Effector memory CD8-positive, alpha-beta T cell (primary cell): ENCODE measurements at regions not wholly inside any gene's neighbourhood (a gene's known extent, or its start where the extent isn't known, plus 50 kb on each side); places are given as distances from the start of the nearest gene placed in this dataset.

Source experiments
- ATAC-seq: fragments of 150-1000 bp; cut with Tn5 transposase; replicated peaks from 2 replicates; pipeline ENCODE4 v1.10.0; 2021; ENCODE audit warnings: mild to moderate bottlenecking, moderate library complexity
- DNase-seq, 3 experiments: peaks; one replicate each; pipeline ENCODE4 v3.0.0; 2021
- H3K27ac Mint-ChIP-seq, 2 donors: one replicate each; pipeline ENCODE4 v1.8.0; 2022; ENCODE audit warnings: mild to moderate bottlenecking in 2 of 2, mixed read lengths in 2 of 2, moderate library complexity in 2 of 2
- H3K27me3 Mint-ChIP-seq, 2 donors: one replicate each; pipeline ENCODE4 v1.8.0; 2022; ENCODE audit warnings: mixed read lengths in 2 of 2
- H3K36me3 Mint-ChIP-seq: one replicate; pipeline ENCODE4 v1.8.0; 2022; ENCODE audit warnings: mild to moderate bottlenecking, moderate library complexity, mixed read lengths; ENCODE audit not compliant: insufficient read depth
- H3K4me1 Mint-ChIP-seq, 2 donors: one replicate each; pipeline ENCODE4 v1.8.0; 2022; ENCODE audit warnings: low read depth in 2 of 2, mixed read lengths in 2 of 2
- H3K4me3 Mint-ChIP-seq, 2 donors: one replicate each; pipeline ENCODE4 v1.8.0; 2022; ENCODE audit warnings: mild to moderate bottlenecking in 2 of 2, mixed read lengths in 2 of 2, moderate library complexity in 2 of 2
- H3K9me3 Mint-ChIP-seq, 2 donors: one replicate each; pipeline ENCODE4 v1.8.0; 2022; ENCODE audit warnings: mixed read lengths in 2 of 2

- Mint-ChIP-seq H3K27me3 (no peaks in the 10 kb centered on the region), H3K9me3 (no peaks in the 10 kb centered on the region), H3K4me1 (no peaks in the 10 kb centered on the region), H3K36me3 (no peaks in the 10 kb centered on the region), H3K27ac (no peak overlapping the region), H3K4me3 (no peak overlapping the region)
- DNase-seq: no peak
- no peak for ATAC-seq
Observed at GRCh38 chr5:61964201-61964600, 341.8 kb upstream of the KIF2A start.

DNA sequence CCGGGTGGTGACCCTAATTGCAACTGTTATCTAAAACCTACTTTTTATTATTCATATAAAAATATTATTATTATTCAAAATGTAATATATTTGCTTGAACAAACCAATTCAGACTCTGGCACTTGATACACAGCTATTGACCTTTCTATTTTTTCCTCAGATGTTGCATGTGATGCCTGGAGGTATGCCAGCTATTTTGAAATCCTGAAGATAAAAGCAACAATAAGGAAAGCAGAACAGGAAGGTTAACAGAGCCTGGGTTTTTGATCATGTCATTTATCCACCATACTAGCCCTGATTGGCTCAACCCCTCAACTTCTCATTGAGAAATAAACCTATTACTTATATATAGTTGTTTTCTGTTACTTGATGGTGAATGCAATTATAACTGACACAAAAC, 340.9 kb upstream of the KIF2A start:
- H3K9me3 Mint-ChIP-seq: no peaks in the 10 kb centered on the region

DNA sequence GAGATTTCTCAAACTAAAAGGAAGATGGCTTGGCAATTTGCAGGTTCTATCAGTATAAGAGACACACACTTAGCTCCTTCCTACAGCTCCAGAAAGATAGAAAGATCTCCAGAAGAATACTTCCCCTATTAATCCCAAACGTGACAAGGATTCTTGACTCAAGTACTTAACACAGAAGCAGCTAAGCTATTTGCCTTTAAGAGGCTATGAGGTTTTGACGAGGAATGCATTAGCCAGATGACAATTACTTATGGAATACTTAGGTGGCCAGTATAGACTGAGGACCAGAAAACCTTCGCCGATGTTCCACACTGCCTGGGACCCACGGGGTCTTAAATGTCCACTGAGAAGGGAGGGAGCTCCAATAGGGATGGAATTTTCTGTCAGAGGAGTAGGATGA, 340.5 kb upstream of the KIF2A start:
- Mint-ChIP-seq H3K4me3 (no peak overlapping the region), H3K4me1 (no peaks in the 10 kb centered on the region), H3K36me3 (no peaks in the 10 kb centered on the region), H3K27me3 (no peaks in the 10 kb centered on the region), H3K9me3 (no peaks in the 10 kb centered on the region), H3K27ac (no peak overlapping the region)
- ATAC-seq (no peak), DNase-seq (no peak)

More for the DNA sequence above, 340.9 kb upstream of the KIF2A start:
- Mint-ChIP-seq H3K27ac (no peak overlapping the region), H3K36me3 (no peaks in the 10 kb centered on the region), H3K27me3 (no peaks in the 10 kb centered on the region), H3K4me3 (no peak overlapping the region), H3K4me1 (no peaks in the 10 kb centered on the region)
- ATAC-seq: no peak
- no peak for DNase-seq

- Mint-ChIP-seq H3K27me3 (no peaks in the 10 kb centered on the region), H3K9me3 (no peaks in the 10 kb centered on the region), H3K36me3 (no peaks in the 10 kb centered on the region), H3K4me3 (no peak overlapping the region), H3K27ac (no peak overlapping the region), H3K4me1 (no peaks in the 10 kb centered on the region)
- ATAC-seq (no peak), DNase-seq (no peak)
Observed at GRCh38 chr5:61966296-61966955, 339.6 kb upstream of the KIF2A start.

- H3K9me3 Mint-ChIP-seq: no peaks in the 10 kb centered on the region
- H3K27me3 Mint-ChIP-seq: peaks cover 0 to 6% of the 10 kb centered on the region in 2 donors
- H3K36me3 Mint-ChIP-seq: no peaks in the 10 kb centered on the region
- no peak overlapping the region for H3K4me3 Mint-ChIP-seq
- no peak overlapping the region for H3K27ac Mint-ChIP-seq
- DNase-seq: no peak
- no peak for ATAC-seq
- no peaks in the 10 kb centered on the region for H3K4me1 Mint-ChIP-seq
Observed at GRCh38 chr5:61966997-61967396, 339.0 kb upstream of the KIF2A start.

- no peaks in the 10 kb centered on the region for H3K4me1 Mint-ChIP-seq
- H3K27ac Mint-ChIP-seq: no peak overlapping the region
- H3K4me3 Mint-ChIP-seq: no peak overlapping the region
- no peaks in the 10 kb centered on the region for H3K36me3 Mint-ChIP-seq
- H3K9me3 Mint-ChIP-seq: no peaks in the 10 kb centered on the region
- DNase-seq: no peak
- ATAC-seq: no peak
- peaks cover 0 to 6% of the 10 kb centered on the region in 2 donors for H3K27me3 Mint-ChIP-seq
Observed at GRCh38 chr5:61967681-61968080, 338.3 kb upstream of the KIF2A start.

DNA sequence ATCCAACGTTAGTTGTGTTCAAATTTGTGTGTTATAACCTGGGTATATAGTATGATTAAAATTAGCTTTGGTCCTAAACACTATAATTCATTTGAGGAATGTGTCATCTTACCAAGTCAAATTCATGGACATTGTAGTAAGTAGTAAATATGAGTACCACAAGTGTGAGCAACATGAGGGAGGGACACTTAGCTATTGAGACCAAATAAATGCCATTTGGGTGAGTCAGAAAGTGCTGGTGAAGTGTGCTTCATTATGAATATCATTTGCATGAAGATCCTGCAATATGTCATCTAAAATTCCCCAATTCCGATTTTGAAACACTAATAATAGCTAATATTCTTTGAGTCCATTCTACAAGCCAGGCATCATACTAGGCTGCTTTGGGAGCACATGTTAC, 336.7 kb upstream of the KIF2A start:
- H3K27ac Mint-ChIP-seq: no peak overlapping the region
- ATAC-seq: no peak
- no peak overlapping the region for H3K4me3 Mint-ChIP-seq
- H3K27me3 Mint-ChIP-seq: peaks cover 6% of the 10 kb centered on the region in 2 donors
- no peak for DNase-seq
- no peaks in the 10 kb centered on the region for H3K36me3 Mint-ChIP-seq
- H3K4me1 Mint-ChIP-seq: no peaks in the 10 kb centered on the region
- H3K9me3 Mint-ChIP-seq: no peaks in the 10 kb centered on the region

DNA sequence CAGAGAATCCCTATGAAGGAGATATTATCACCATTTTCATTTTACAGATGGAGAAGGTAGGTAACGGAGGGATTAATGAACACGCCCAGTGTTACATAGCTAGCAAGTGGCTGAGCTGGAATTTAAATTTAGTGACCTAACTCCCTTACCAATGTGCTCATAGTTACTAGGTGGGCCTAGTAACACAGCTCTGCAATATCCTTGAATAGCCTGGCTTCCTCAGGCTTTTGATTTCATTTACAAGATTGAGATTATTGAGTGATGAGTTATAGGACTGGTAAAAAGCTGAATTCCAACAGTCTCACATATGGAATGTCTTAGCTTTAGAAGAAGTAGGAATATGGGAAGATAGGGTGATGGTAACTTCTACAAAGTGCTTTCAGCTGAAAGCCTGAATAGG, 336.3 kb upstream of the KIF2A start:
- no peak for DNase-seq
- Mint-ChIP-seq H3K4me3 (no peak overlapping the region), H3K36me3 (no peaks in the 10 kb centered on the region), H3K27me3 (peaks cover 6% of the 10 kb centered on the region in 2 donors), H3K4me1 (no peaks in the 10 kb centered on the region), H3K9me3 (no peaks in the 10 kb centered on the region), H3K27ac (no peak overlapping the region)
- ATAC-seq: no peak

DNA sequence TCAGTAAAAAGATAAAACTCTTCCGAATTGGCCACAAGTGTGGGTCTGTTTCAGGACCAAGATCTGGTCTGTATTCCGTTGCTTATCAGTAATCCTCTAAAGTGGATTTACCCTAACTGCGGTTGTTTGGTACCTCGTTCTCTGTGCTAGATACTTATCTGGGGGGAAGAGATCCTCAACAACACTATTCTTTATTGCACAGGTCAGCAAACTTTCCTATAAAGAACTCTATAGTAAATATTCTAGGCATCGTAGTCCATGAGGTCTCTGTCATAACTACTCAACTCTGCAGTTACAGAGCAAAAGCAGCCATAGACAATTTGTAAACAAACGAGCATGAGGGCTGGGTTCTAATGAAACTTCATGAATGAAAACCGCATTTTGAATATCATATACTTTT, 335.8 kb upstream of the KIF2A start:
- ATAC-seq (no peak), DNase-seq (no peak)
- Mint-ChIP-seq H3K4me3 (no peak overlapping the region), H3K36me3 (no peaks in the 10 kb centered on the region), H3K27ac (no peak overlapping the region), H3K9me3 (no peaks in the 10 kb centered on the region), H3K27me3 (peaks cover 6% of the 10 kb centered on the region in 2 donors), H3K4me1 (no peaks in the 10 kb centered on the region)

- DNase-seq: no peak
- Mint-ChIP-seq H3K36me3 (no peaks in the 10 kb centered on the region), H3K4me1 (no peaks in the 10 kb centered on the region), H3K9me3 (no peaks in the 10 kb centered on the region), H3K27ac (no peak overlapping the region), H3K4me3 (no peak overlapping the region), H3K27me3 (peaks cover 6% of the 10 kb centered on the region in 2 donors)
- no peak for ATAC-seq
Observed at GRCh38 chr5:61974680-61975079, 331.3 kb upstream of the KIF2A start.

- Mint-ChIP-seq H3K27ac (no peak overlapping the region), H3K4me1 (no peaks in the 10 kb centered on the region), H3K27me3 (peaks cover 0 to 16% of the 10 kb centered on the region in 2 donors), H3K36me3 (no peaks in the 10 kb centered on the region), H3K9me3 (peaks cover 0 to 8% of the 10 kb centered on the region in 2 donors), H3K4me3 (no peak overlapping the region)
- DNase-seq: no peak
- ATAC-seq: no peak
Observed at GRCh38 chr5:61981886-61982285, 324.1 kb upstream of the KIF2A start.

DNA sequence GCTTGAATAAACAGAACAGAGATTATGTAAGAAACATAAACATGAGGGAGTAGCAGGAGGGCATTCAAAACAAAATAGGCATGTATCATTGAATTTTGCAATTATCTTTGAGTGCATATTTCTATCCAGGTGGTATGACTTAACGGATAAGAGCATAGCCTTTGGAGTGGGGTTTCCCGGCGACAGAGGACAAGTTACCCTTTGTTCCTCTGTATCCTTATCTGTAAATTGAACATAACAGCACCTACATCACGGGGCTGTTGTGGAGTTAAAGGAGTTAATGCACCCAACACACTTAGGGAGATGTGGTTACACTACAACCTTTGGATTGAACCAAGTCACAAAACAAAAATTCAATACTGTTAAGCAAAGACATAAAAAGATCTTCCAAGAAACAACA, 314.6 kb upstream of the KIF2A start:
- ATAC-seq (no peak), DNase-seq (no peak)
- H3K4me3 Mint-ChIP-seq: no peak overlapping the region
- peaks cover 0 to 6% of the 10 kb centered on the region in 2 donors for H3K9me3 Mint-ChIP-seq
- no peaks in the 10 kb centered on the region for H3K4me1 Mint-ChIP-seq
- peaks cover 0 to 5% of the 10 kb centered on the region in 2 donors for H3K27me3 Mint-ChIP-seq
- no peak overlapping the region for H3K27ac Mint-ChIP-seq
- H3K36me3 Mint-ChIP-seq: no peaks in the 10 kb centered on the region

GRCh38 chr5:61991866-61992265, 314.1 kb upstream of the KIF2A start:
- ATAC-seq (no peak), DNase-seq (no peak)

DNA sequence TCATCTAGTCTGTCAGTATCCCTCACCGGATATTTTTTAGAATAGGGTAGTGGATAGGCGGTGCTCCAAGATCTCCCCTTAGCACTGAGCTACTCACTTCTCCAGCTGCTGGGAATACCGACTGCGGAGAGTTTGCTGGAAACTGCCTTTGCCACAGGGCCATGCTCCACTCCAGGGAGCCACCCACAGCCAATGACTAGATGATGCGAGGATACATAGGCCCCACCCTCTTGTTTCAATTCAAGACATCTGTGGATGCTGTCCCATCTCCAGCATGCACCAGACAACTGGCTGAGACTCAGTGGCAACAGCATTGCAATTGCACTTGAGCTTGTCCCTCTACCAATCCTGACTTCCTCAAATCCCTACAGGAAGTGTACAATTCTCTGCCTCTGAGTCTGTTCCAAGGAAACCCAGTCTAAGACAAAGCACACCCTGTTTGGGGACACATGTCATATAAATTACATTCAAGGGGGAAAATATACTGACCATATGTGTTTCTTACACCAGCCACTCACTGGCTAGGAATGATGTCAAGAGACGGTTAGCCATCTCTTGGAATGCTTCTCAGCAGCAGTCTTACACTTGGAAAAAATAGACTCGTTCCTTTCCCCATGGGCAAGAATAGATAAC, 312.6 kb upstream of the KIF2A start:
- Mint-ChIP-seq H3K27ac (no peak overlapping the region), H3K9me3 (peaks cover 0 to 6% of the 10 kb centered on the region in 2 donors), H3K4me1 (no peaks in the 10 kb centered on the region), H3K27me3 (peaks cover 0 to under 1% of the 10 kb centered on the region in 2 donors), H3K36me3 (no peaks in the 10 kb centered on the region), H3K4me3 (no peak overlapping the region)
- no peak for ATAC-seq
- no peak for DNase-seq

More at GRCh38 chr5:61991866-61992265, 314.1 kb upstream of the KIF2A start:
- Mint-ChIP-seq H3K4me1 (no peaks in the 10 kb centered on the region), H3K27me3 (peaks cover 0 to 5% of the 10 kb centered on the region in 2 donors), H3K27ac (no peak overlapping the region), H3K4me3 (no peak overlapping the region), H3K36me3 (no peaks in the 10 kb centered on the region), H3K9me3 (peaks cover 0 to 6% of the 10 kb centered on the region in 2 donors)
